GM12892 (cell line): ENCODE measurements at regions not wholly inside any gene's neighbourhood (a gene's known extent, or its start where the extent isn't known, plus 50 kb on each side); places are given as distances from the start of the nearest gene placed in this dataset.

Source experiments
- DNase-seq: peaks from one replicate; pipeline ENCODE4 v3.0.0; 2011; ENCODE audit not compliant: insufficient read length
- FAIRE-seq: peaks from 2 replicates; lab custom pipeline; 2011; peaks lifted over from hg19 to GRCh38; lab: Jason Lieb, UNC
- POLR2A ChIP-seq: IDR thresholded peaks from 2 replicates; pipeline ENCODE4 v1.6.1; 2011; ENCODE audit warnings: low read depth, low read length, control low read depth
- POLR2AphosphoS5 ChIP-seq: IDR thresholded peaks from 2 replicates; pipeline ENCODE4 v1.6.1; 2011; ENCODE audit warnings: low read depth, low read length, control low read depth
- TAF1 ChIP-seq: IDR thresholded peaks from 2 replicates; pipeline ENCODE4 v1.6.1; 2011; ENCODE audit warnings: low read depth, mild to moderate bottlenecking, control low read depth, low read length, borderline replicate concordance

DNA sequence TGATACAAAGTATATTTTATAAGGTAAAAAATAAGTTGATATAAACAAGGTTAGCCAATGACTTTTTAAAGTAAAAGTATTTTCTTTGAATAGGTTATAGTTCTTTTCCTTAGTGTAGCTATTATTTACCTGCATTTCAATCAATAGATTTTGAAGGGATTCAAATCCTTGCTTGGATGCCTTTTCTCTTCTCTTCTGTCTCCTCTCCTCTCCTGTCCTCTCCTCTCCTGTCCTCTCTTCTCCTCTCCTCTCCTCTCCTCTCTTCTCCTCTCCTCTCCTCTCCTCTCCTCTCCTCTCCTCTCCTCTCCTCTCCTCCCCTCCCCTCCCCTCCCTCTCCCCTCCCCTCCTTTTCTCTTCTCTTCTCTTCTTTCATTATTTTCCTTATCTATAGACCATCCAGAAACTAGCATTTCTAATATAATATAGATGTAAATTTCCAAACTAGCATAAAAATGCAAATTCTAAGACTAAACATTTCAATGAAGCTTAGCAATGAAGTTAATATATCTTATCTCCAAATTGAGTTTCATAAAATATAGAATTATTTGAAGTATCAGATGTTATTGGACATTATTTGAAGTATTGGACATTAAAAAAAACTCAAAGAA, 60.5 kb upstream of the PRKCQ start:
- no peak for FAIRE-seq

DNA sequence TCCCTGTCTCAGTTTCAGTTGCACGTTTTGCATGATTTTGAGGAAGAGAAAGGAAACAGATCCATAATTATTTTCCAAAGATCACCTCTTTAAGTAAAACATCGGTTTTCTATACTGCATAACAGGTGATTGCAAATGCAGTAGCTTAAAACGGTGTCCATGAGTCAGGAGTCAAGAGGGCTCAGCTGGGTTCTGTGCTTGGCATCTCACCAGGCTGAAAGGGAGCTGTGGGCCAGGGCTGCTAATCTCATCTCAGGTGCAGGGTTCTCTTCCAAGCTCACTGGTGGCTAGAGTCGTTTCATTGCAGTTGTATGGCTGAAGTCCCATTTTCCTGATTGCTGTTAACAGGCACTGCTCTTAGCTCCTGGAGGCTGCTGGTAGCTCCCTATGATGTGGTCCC, 57.0 kb upstream of the PRKCQ start:
- DNase-seq (no peak), FAIRE-seq (no peak)
- TF ChIP-seq POLR2AphosphoS5 = no peak
- TF ChIP-seq POLR2A = no peak
- TF ChIP-seq TAF1 = no peak

More for the DNA sequence above, 60.5 kb upstream of the PRKCQ start:
- DNase-seq = no peak
- TF ChIP-seq POLR2A (no peak), TAF1 (no peak), POLR2AphosphoS5 (no peak)

DNA sequence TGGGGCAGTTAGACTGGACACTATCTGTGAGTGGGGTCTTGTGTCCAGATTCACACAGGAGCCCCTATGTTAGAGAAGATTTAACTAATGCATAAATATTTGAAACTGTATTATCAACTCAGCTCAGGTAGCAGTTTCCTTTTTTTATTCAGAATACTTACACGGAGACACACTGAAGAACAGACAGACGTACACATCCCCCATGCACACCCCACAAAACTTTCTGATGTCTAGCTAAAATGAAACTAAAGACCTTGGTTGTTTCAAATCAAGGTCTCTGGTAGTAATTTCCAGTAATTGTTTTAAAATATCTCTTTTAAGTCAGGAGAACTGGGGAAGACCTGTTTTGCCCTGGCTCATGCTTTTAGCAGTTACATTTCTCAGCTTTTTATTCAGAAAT, 55.7 kb upstream of the PRKCQ start:
- no peak for FAIRE-seq
- TF ChIP-seq TAF1 = no peak
- TF ChIP-seq POLR2A = no peak
- TF ChIP-seq POLR2AphosphoS5 = no peak
- DNase-seq = no peak
